Adrenal gland (tissue), 9 donors: ENCODE measurements at regions not wholly inside any gene's neighbourhood (a gene's known extent, or its start where the extent isn't known, plus 50 kb on each side); places are given as distances from the start of the nearest gene placed in this dataset.

ENCODE experiments used
- DNase-seq, 7 donors: peaks; one replicate each; pipeline ENCODE4 v3.0.0-alpha.2; 2019 to 2020
- H3K27ac ChIP-seq, 5 donors: fragments of 200-600 bp; sonication (generic) in 4 of 5; 1 replicate in 3 of 5; 2 replicates in 2 of 5; pipeline versions ENCODE4 v1.5.1 to v1.8.0; 2016 to 2020; ENCODE audit warnings: mild to moderate bottlenecking in 1 of 5
- H3K27me3 ChIP-seq: fragments of 200-600 bp; 2 replicates; pipeline ENCODE4 v1.8.0; 2021
- H3K36me3 ChIP-seq, 2 donors: fragments of 200-600 bp; replicated peaks in 1 of 2; 1 replicate in 1 of 2; 2 replicates in 1 of 2; pipeline versions ENCODE4 v1.5.1 to v1.8.0; 2018 to 2022
- H3K4me1 ChIP-seq, 2 donors: fragments of 200-600 bp; replicated peaks in 1 of 2; 1 replicate in 1 of 2; 2 replicates in 1 of 2; pipeline versions ENCODE4 v1.5.1 to v1.8.0; 2018 to 2021
- H3K4me3 ChIP-seq, 4 donors: fragments of 200-600 bp; sonication (generic) in 3 of 4; one replicate each; pipeline ENCODE4 v1.5.1; 2016 to 2018
- H3K9me3 ChIP-seq, 3 donors: fragments of 200-600 bp; sonication (generic) in 1 of 3; replicated peaks in 1 of 3; 1 replicate in 2 of 3; 2 replicates in 1 of 3; pipeline versions ENCODE4 v1.5.1 to v1.8.0; 2016 to 2021
- CTCF ChIP-seq, 6 experiments: fragments of 450-650 bp in 4 of 6; fragments of 200-600 bp in 2 of 6; sonication (generic) in 1 of 6; IDR thresholded peaks; 1 replicate in 5 of 6; 2 replicates in 1 of 6; pipeline versions ENCODE4 v1.5.1 to v1.8.0; 2016 to 2021; ENCODE audit warnings: antibody characterized with exemption in 6 of 6, mild to moderate bottlenecking in 2 of 6, moderate library complexity in 1 of 6
- POLR2A ChIP-seq, 2 donors: fragments of 450-650 bp; IDR thresholded peaks; one replicate each; pipeline ENCODE4 v1.6.1; 2017; ENCODE audit warnings: antibody characterized with exemption in 2 of 2, mild to moderate bottlenecking in 2 of 2, moderate library complexity in 1 of 2
- WGBS, 4 donors: extraction: QIAGEN DNeasy Blood & Tissue Kit in 2 of 4; methylation state at CpG; one replicate each; pipeline versions ENCODE4 v1.1.5 to v1.1.7; 2013 to 2017; 5-methylcytosine and 5-hydroxymethylcytosine counted together
- intact Hi-C, 2 donors: fragments of 100-400 bp; cut with DNase I; formaldehyde crosslinking; loops; one replicate each; pipeline versions ENCODE4 v1.14.1 to v1.15.0; 2022 to 2023
- donor health status: healthy with polysubstance abuse.
- donor health status: Bipolar disorder and iron deficiency.
- donor health status: DM: yes; HTN: yes; CAD: no.
- donor health status: DM: no; HTN: no; CAD: no.
- donor health status: DM: no; HTN: no; CAD: no.

- Histone ChIP-seq H3K9me3 (no peaks in the 10 kb centered on the region), H3K4me3 (no peak overlapping the region), H3K36me3 (no peaks in the 10 kb centered on the region), H3K27ac (no peak overlapping the region), H3K4me1 (no peaks in the 10 kb centered on the region), H3K27me3 (no peaks in the 10 kb centered on the region)
- TF ChIP-seq POLR2A (IDR thresholded peaks at IDR 0.05) = no peak
- TF ChIP-seq CTCF (IDR thresholded peaks at IDR 0.05) = no peak
- intact Hi-C loops = no loop called here
- no peak for DNase-seq
- 52 to 61% (median 58%) methylated on average over 4 to 6 of the region's 6 CpGs for WGBS, 4 donors
Measured at GRCh38 chr13:19239114-19239860, 57.7 kb upstream of the TUBA3C start.
